NT2/D1 (cell line): ENCODE measurements at regions not wholly inside any gene's neighbourhood (a gene's known extent, or its start where the extent isn't known, plus 50 kb on each side); places are given as distances from the start of the nearest gene placed in this dataset.

Experiments used
- SUZ12 ChIP-seq: IDR thresholded peaks from 2 replicates; pipeline ENCODE4 v1.6.1; 2011; ENCODE audit not compliant: insufficient read length, insufficient read depth; ENCODE audit errors: extremely low read depth
- YY1 ChIP-seq: IDR thresholded peaks from 2 replicates; pipeline ENCODE4 v1.6.1; 2011; ENCODE audit not compliant: insufficient read length, insufficient read depth
- ZNF274 ChIP-seq: IDR thresholded peaks from 2 replicates; pipeline ENCODE4 v1.6.1; 2011; ENCODE audit warnings: mild to moderate bottlenecking, low read depth, low read length

DNA sequence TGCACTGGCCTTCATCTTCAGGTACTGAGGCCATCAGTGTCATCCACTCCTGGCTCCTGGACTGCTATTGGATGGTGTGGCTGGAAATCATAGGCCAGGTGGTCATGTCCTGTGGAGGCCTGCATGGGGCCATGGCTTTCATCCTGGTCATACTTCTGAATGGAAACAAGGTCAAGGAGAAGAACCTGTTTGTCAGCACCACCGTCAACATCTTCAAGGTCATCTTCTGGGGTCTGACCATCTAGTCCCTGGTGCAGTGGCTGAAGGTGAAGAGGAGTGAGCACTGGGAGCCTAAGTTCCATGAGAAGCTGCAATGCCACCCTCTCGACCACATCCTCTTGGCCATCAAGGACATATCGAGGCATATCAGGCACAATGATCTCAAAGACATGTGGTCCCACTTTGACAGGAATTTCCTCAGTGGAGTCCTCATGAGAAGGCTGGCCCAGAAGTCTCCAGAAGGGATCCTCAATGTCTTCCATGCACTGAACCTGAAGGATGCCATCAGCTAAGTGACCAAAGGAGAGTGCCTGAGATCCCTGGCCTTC, 120.0 kb upstream of the SERPIND1 start:
- TF ChIP-seq SUZ12 (no peak), YY1 (no peak), ZNF274 (no peak)
